22Rv1 (cell line): ENCODE measurements at regions not wholly inside any gene's neighbourhood (a gene's known extent, or its start where the extent isn't known, plus 50 kb on each side); places are given as distances from the start of the nearest gene placed in this dataset.
"Not testable (repeated sequence)": the region's sequence is repeated elsewhere in the genome, so short reads cannot be mapped to it uniquely, and the experiment has no call there.

Experiments used
- H3K27ac ChIP-seq: fragments of 450-650 bp; 2 replicates; pipeline ENCODE4 v1.5.1; 2017
- CTCF ChIP-seq: fragments of 450-650 bp; IDR thresholded peaks from 2 replicates; pipeline ENCODE4 v1.5.1; 2017; ENCODE audit warnings: mild to moderate bottlenecking
- ZFX ChIP-seq: fragments of 450-650 bp; IDR thresholded peaks from 2 replicates; pipeline ENCODE4 v1.6.1; 2017; ENCODE audit warnings: antibody characterized with exemption, borderline replicate concordance

- TF ChIP-seq ZFX (no peak), CTCF (no peak)
- H3K27ac ChIP-seq = no peak overlapping the region
Measured at GRCh38 chrX:65910899-65911298, 129.0 kb downstream of the VSIG4 start.

- no peak overlapping the region for H3K27ac ChIP-seq
- no peak for TF ChIP-seq CTCF
- no peak for TF ChIP-seq ZFX
Measured at GRCh38 chrX:65903750-65904149, 136.1 kb downstream of the VSIG4 start.

- no peak for TF ChIP-seq ZFX
- no peak for TF ChIP-seq CTCF
- H3K27ac ChIP-seq = no peak overlapping the region
Measured at GRCh38 chrX:65902011-65902410, 137.9 kb downstream of the VSIG4 start.

- TF ChIP-seq ZFX (no peak), CTCF (no peak)
- no peak overlapping the region for H3K27ac ChIP-seq
Measured at GRCh38 chrX:65900850-65901844, 138.7 kb downstream of the VSIG4 start.

GRCh38 chrX:65894133-65894532, 145.7 kb downstream of the VSIG4 start:
- TF ChIP-seq CTCF = no peak
- no peak for TF ChIP-seq ZFX

GRCh38 chrX:65891817-65892216, 148.1 kb downstream of the VSIG4 start:
- not testable (repeated sequence) for H3K27ac ChIP-seq

More at GRCh38 chrX:65894133-65894532, 145.7 kb downstream of the VSIG4 start:
- H3K27ac ChIP-seq = no peak overlapping the region

- H3K27ac ChIP-seq = not testable (repeated sequence)
Measured at GRCh38 chrX:65888150-65888549, 151.7 kb downstream of the VSIG4 start.

- no peak overlapping the region for H3K27ac ChIP-seq
- no peak for TF ChIP-seq ZFX
- no peak for TF ChIP-seq CTCF
Measured at GRCh38 chrX:65883556-65883955, 156.3 kb downstream of the VSIG4 start.
